Stimulated activated CD4-positive, alpha-beta T cell treated with anti-CD3 and anti-CD28 coated beads, Interleukin-15, amount 100 ng/mL, for 48 hours (primary cell): ENCODE measurements at regions not wholly inside any gene's neighbourhood (a gene's known extent, or its start where the extent isn't known, plus 50 kb on each side); places are given as distances from the start of the nearest gene placed in this dataset.
A peak's percentile ranks its signal among the peaks of the same experiment; 100 is the strongest.
"Not testable (repeated sequence)": the region's sequence is repeated elsewhere in the genome, so short reads cannot be mapped to it uniquely, and the experiment has no call there.

Experiments used
- DNase-seq, 2 donors: peaks; one replicate each; pipeline ENCODE4 v3.0.0-alpha.2; 2020; ENCODE audit warnings: low read depth in 2 of 2

DNA sequence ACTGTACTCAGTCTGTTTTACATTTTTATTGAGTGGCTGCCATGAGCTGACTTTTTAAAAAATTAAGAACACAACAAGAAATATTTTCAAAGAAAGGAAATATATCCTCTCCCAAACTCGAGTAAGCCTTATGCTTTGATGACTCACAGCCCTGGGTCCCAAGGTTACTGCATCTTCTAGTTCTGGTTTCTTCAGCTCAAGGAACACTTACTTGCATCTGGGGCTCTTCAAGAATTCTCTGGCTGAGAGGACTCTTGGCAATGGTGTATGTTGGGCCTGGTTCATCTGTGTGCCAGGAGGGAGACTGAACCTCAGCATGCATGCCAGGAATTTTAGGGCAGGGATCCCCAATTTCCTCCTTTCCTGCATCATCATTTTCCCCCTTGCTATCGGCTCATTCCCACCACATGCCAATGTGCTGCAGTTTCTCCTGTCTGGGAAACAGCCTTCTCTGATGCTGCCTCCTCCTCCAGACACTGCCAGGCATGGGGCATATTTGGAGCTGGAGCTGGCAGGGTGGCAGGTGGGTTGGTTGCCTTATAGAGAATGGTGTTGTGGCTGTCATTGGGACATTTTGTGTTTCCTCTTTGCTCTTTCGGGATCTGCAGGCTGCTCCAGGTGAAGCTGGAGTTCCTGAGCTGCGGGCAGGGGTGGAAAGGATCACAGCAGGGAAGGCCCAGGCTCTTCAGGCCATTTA lies 192.2 kb upstream of the HS6ST1 start:
- no peak for DNase-seq

GRCh38 chr2:128511731-128512378 lies 193.2 kb upstream of the HS6ST1 start:
- DNase-seq: no peak

DNA sequence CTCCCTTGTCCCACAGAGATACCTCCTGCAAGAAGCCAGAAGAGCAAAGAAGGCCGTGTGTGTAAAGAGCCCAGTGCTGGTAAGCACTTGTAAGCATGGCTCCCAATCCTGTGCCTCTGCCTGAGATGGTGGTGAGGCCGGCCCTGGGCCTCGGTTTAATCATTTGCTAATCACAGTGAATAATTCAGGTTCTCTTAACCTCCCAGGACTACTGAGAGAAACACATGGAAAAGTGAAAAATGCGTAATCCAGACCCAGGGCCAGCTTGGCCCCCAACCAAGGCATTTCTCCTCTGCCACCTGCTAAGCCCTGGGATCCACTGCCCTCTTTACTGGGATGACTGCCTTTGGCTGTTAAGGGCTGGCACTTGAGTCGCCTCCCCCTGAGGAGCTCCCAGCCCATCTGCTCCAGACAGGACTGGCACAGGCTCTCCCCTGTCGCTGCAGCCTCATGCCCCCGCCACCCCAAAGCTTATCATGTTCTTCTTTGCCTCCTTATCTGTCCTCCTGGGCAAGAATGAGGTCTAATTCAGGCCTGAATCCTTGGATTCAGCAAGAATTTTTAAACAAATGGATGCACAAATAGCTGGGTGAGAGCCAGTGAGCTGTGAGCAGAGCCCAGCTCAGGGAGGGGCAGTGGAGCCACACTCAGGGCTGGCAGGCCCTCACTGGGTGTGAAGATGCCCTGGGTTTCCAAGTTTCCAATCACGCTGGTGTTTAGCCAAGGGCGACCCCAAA lies 193.9 kb upstream of the HS6ST1 start:
- DNase-seq: no peak

DNA sequence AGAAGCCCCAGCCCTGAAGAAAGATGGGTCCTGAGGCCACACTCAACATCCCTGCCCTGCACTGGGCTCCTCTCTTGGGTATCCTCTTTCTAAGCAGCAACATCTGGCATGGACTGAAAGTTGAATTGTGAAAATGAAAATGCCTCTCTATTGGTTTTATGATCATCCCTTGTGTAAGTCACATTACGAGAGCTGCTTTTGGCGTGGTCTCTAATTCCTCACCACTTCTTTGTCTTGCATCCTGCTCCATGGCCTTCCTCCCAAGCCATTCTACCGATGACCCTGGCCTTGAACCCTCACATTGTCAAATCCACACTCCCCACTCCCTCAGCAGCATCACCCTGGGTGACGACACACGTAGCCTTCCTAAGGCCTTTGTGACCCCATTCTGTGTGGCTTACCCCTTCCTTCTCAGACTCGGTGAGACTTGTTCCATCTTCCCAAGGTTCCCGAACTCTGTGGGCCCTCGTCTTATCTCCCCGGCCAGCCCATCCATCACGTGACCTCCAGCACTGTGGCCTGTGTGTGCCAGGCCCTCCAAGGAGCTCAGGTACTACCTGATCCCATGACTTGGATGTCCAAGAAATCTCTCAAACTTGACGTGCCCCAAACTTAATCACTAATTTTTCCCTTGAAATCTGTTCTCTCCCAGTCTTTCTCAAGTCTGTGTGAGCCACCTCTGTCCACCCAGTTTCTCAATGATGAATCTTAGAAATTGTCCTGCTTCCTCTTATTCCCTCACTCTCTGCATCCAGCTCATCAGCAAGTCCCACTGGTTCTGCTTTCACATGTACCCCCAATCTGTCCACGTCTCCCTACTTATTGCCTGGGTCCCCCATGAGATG lies 194.7 kb upstream of the HS6ST1 start:
- no peak for DNase-seq

- DNase-seq: no peak
These were observed 195.3 kb upstream of the HS6ST1 start for GRCh38 chr2:128513961-128514283.

GRCh38 chr2:128514555-128514955 lies 195.9 kb upstream of the HS6ST1 start:
- no peak for DNase-seq

DNA sequence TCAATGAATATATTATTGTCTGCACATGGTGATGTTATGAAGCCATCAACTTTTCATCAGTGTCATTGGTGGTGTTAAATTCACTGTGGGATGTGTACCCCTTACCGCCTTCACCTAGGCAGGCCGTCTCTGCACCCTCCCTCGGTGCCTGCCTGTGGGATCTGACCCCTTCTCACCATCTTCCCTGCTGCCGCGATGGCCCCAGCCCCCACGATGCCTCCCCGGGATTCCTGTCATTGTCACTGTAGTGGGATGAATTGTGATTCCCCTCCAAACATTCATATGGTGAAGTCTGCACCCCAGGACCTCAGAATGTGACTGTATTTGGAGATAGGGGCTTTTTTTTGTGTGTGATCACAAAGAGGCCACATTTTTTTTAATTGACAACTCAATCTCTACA lies 198.3 kb upstream of the HS6ST1 start:
- no peak for DNase-seq

DNA sequence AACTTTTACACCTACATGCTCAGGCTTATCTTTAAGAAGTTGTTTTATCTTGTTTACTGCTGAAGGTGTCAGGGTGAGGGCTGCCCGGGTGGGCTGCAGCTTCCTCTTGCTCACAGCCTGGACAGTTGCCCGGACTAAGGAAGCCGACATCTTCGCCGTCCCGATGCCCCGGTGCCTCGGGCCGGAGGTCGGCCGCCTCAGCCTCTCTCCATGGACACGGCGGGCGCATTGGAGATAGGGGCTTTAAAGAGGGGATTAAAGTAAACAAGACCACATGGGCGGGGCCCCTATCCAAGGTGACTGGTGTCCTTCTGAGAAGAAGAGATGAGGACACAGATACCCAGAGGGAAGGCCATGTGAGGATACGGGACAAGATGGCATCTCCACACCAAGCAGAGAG lies 200.4 kb upstream of the HS6ST1 start:
- DNase-seq: not testable (repeated sequence)

- no peak for DNase-seq
These were observed 201.0 kb upstream of the HS6ST1 start for GRCh38 chr2:128519517-128520215.

GRCh38 chr2:128520340-128520739 lies 201.7 kb upstream of the HS6ST1 start:
- DNase-seq: no peak

DNA sequence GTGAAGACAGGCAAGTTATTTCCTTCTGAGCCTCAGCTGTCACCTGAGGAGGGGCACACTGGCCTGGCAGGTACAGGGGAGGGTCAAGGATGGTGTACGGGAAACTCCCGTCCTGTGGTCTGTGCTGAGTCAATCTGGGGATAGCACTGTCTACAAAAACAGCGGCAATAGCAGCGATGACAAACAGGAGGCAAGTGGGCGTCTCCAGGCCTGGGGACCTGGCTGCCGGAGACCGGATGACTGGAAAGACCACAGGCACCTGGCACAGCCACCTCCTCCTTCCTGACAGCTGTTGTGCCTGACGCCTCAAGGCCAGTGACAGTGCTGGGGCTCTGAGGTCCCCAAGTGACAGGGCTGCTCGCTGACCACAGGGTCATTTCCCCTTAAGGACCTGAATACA lies 202.1 kb upstream of the HS6ST1 start:
- DNase-seq: peak; percentile 43 to 59

- no peak for DNase-seq
These were observed 202.8 kb upstream of the HS6ST1 start for GRCh38 chr2:128521482-128521881.

DNA sequence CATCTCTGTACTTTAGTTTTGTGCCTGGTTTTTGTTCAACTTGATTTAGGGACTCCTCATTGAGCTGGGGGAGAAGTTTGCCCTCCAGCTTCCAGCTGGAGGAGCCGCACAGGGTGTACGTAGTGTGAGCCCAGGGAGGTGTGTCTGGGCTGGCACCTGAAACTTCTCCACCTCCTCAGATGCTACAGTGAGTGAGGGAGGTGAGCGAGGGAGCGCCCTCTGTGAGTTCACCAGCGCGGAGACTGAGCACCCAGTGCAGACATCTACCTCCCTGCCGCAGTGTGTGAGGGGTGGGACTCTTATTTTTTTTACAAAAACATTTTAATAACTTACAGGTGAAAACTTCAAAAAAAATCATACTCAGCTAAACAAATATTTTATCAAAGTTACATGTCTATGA lies 204.2 kb upstream of the HS6ST1 start:
- DNase-seq: no peak

GRCh38 chr2:128523457-128523856 lies 204.8 kb upstream of the HS6ST1 start:
- DNase-seq: no peak

- no peak for DNase-seq
These were observed 205.5 kb upstream of the HS6ST1 start for GRCh38 chr2:128524183-128524582.

GRCh38 chr2:128525653-128526052 lies 207.0 kb upstream of the HS6ST1 start:
- no peak for DNase-seq

DNA sequence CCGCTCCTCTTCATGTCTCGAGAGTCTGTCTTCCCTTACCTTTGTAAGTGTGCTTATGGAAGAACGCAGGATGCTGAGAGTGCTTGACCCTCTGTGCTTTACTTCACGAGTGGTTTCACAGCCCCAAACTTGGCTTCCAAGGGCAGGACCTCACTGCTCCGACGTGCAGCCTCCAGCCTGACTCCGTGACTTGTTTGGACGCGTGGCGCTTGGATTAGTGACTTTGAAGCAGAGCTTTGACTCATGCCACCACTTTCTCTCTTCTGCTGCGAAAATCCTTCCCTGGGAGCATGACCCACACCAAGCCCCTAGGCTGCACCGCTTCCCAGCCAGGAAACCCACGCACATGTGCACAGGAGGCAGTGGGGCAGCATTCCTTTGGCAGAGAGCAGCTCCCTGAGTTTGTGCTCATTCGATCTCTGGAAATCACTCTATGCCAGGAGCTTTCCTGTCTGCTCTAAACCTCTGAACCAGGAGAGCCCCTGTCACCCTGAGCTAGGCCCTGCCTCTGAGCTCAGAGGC lies 207.8 kb upstream of the HS6ST1 start:
- no peak for DNase-seq

GRCh38 chr2:128528133-128528532 lies 209.5 kb upstream of the HS6ST1 start:
- no peak for DNase-seq

DNA sequence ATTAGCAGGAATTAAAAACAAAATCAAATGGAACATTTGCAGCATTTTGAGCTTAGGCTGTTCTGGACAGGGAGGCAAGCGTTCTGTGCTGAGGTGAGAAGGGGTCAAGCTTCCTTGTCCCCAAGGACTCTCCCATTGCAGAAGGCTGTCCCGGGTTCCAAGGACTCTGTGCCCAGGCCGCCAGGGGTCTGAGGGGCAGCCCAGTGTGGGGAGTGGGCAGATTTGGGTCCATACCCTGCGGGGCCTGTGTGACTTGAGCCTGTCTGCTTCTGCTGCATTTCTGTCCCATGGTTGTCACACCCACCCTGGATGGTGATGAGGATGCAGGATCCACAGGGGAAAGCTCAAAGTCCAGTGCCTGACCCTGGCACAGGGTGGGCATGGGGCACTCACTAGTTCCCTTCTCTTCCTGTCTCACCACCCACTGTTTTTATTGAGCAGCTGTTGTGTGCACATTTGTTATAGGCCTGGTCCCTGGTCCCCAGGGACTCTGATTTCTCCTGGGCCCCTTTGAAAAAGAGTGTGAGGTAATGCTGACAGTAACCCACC lies 211.4 kb upstream of the HS6ST1 start:
- no peak for DNase-seq

GRCh38 chr2:128531856-128532255 lies 213.2 kb upstream of the HS6ST1 start:
- DNase-seq: no peak

GRCh38 chr2:128533101-128533500 lies 214.4 kb upstream of the HS6ST1 start:
- no peak for DNase-seq
